HG02970 (cell line): ENCODE measurements at regions not wholly inside any gene's neighbourhood (a gene's known extent, or its start where the extent isn't known, plus 50 kb on each side); places are given as distances from the start of the nearest gene placed in this dataset.

Experiments used
- ATAC-seq: cut with Tn5 transposase; IDR thresholded peaks from one replicate; pipeline ENCODE4 v1.9.1; 2021; ENCODE audit warnings: mild to moderate bottlenecking, moderate library complexity, moderate number of reproducible peaks; ENCODE audit not compliant: unreplicated experiment, low FRiP score

DNA sequence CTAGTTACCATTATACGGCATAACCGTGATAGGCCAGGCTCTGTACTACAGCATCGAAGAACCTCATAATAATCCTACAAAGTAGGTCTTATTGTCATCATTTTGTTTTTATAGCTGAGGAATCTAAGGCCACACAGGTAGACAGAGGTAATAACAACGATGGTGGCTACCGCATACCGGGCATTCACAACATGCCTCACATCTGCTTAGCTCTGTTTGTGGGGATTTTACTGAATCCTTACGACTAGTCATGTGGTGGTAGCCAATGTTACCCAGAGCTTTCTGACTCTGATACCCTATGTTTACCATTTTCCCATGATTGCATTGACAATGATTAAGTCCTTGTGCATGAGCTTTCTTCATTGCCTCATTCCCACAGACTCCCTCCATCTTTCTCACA is 269.4 kb downstream of the TCF7L2 start:
- ATAC-seq = no peak

DNA sequence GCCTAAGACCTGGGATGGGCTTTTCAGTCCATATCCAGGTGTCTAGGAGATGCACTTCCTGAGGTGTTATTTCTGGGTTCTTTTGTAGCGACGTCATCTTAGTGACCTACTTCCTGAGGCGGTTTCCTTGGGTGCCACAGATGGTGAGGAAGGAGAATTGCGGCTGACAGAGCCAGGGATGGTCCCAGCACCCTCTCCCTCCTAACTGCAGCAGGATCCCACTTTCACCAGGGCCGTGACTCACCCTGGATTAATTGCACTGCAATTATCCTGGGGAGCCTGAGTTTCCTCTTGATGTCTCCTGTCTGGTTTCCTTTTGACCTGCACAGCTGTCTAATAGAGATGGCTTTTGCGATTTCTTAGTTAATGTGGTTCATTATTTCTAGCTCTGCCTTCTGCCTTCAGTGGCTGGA is 271.7 kb downstream of the TCF7L2 start:
- ATAC-seq = no peak

DNA sequence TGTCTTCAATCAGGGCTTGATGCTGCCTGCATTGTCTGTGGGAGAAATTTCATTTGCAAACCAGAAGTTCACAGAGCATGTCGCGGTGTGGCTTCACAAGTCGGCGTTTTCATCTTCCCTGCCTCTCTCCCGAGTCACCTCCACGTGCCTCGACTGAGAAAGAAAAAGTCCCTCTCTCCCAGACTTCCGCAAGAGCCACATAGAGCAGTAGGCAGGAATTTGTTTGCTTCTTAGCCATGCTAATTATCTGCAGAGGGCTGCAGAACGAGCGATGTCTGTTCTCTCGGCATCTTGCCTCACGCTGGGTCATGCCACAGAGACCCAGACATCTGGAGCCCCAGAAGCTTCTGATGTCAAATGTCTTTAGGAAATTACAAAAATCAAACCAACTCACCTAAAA is 272.2 kb downstream of the TCF7L2 start:
- no peak for ATAC-seq

DNA sequence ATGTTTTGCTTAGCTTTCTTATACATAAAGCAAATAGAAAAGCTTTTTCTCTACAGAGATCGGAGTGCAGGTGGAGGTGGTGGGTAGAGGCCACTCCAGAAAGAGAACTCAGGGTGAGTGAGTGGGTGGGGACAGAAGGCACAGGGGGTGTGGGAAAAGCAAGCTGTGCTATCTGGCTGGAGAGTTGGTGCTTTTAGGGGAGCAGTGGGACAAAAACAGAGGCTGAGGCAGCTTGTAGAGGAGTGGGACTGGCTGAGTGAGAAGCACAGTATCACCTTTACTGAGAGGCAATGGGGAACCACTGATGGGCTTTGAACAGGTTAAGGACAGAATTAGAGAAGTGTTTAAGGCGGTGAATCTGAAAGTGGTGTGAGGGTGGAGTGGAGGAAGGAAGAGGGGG is 275.3 kb downstream of the TCF7L2 start:
- no peak for ATAC-seq

DNA sequence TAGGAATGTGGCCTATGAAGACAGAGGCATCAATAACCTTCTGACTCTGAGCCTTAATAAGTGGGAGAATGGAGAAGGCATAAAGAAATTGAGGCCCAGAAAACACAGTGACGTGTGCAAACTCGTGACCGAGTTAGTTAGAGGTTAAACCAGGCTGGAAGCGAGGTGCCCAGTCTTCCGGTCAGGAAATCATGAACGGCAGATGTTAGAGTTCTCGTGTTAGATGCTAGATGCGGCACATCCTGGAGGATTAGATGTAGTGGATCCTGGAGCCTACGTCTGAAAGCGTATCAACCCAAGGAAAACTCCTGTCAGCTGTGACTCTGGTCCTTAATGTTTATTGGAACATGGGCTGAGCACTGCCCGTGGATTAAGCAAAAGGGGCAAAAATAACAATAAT is 275.9 kb downstream of the TCF7L2 start:
- ATAC-seq = no peak

DNA sequence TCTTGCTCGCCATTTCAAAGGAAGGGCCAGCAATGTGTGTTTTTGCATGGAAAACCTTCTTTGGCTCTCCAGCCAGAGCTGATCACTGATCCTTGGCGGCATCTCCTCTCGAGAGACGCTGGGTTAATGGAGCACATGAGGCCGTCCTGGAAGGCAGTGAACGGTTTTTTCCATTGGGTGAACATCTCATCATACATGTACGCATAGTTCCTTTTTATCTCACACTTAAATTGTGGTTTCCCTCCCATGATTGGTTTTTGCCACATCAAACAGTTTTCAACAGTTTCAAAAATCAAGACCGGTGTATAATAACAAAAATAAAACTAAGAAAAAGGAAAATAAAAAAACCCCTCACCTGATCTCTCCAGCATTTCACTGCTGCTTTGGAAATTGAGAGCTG is 276.4 kb downstream of the TCF7L2 start:
- ATAC-seq = no peak

DNA sequence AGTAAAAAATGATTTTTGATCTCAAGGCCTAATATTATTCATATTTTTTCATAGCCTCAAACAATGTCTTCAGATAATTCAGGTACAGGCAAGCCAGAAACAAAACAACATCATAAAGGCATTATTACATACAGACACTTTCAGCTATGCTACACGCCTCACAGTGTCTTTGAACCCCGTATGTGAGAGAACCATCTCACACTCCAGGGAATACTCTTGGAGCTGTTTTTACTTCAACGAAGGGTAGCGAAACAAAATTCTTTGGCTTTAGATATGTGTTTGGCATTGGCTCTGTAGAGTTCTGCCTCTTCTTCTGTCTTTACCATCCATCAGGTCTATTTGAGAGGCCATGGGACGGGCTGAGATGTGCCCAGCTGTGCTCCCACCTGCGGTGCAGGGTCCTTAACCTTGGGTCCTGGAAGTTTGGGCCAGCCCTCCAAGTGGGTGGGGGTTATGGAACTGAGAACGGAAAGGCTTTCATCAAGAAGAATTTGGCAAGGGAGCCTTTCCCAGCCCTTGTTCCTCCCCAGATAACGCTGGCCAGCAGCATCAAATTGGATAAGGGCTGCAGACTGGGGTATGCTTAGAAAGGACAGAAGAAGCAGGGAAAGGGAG is 276.9 kb downstream of the TCF7L2 start:
- ATAC-seq = no peak

DNA sequence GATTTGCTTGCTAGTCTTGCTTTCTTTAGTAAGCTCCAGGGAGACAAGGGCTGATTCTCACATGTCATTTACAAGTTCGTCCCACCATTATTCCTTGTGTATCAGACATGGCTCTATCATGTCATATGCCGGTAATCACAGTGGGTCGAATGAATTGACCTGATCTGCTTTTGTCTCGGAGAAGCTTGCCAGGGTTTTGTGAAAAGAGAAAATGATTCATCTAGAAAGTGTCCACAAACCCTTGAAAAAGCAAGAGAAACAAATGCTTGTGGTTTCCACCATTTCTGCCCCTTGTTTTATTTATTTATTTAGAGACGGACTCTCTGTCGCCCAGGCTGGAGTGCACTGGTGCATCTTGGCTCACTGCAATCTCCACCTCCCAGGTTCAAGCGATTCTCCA is 278.5 kb downstream of the TCF7L2 start:
- no peak for ATAC-seq

DNA sequence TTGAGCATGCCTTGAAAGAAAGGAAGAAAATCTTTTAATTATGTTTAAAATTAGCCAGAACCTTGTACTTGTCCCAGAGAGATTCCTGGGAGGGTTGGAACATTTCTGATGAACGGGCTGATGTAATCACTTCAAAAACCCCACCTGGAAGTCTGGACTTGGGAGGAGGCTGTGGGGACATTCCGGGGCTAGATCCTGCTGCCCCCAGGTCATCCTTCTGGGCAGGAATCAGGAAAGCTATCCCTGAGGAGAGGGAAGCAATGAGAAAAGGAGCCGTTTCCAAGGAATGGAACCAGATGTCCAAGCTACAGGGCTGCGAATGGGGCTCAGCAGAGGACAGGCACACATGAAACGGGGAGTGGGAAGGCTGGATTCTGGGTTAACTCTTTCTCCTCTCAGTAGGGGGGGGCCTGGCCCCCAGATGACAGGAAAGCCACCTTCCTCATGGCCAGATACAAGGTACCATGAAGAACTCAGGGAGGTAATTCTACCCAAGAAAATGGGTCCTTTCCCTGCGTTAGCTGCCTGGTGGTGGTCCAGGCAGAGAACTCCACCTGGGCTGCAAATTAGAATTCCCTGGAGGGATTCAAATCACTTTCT is 280.1 kb downstream of the TCF7L2 start:
- ATAC-seq = no peak

DNA sequence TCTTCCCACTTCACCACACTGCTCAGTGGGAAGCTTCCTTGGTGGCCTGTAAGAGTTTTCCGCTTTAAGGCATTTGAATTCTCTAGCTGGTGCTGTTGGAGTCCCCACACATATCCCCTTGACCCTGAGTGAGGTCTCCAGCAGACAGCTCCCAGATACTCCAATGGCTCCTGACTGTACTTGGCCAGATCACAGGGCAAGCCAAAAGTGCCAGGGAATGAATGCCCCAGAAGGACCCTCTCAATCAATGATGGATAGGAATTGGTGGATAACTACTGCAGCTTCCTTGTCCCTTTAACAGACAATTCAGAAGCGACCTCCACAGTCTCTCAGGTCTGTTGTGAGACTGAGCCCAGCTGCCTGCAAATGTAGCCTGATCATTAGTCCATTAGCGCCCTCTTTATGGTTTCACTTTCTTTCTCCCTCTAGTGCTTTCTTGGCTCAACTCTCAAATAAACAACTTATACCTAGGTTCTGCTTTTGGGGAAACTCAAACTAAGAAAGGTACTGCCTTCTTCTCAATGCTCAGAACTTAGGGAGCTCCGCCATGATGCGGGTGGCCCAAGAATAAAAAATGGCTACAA is 283.0 kb downstream of the TCF7L2 start:
- no peak for ATAC-seq

DNA sequence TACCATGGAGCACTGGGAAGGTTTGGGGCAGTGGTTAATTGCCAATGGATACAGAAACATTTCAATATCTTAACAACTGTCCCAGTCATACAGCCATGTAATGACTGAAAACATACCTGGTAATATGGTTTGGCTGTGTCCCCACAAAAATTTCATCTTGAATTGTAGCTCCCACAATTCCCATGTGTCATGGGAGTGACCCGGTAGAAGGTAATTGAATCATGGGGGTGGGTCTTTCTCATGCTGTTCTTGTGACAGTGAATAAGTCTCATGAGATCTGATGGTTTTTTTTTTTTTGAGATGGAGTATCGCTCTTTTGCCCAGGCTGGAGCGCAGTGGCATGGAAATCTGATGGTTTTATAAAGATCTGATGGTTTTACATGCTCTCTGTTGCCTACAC is 284.4 kb downstream of the TCF7L2 start:
- no peak for ATAC-seq

DNA sequence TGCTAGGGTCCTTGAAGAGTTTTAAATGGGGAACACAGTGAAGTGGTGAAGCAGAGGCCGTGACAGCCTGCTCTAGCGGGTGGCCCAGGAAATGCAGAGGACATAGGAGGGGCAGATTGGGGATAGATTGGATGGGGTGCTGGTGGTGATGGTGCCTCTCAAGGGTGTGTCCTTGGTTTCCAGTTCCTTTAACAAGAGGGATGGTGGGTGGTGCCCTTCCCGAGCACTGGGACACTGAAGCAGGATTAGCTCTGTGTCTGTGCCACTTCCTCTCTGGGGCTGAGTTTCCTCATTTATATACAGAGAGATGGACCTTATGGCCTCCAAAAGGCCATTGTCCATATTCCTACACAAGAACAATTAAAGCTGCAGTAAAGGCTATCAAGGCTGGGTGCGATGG is 285.5 kb downstream of the TCF7L2 start:
- ATAC-seq = no peak

DNA sequence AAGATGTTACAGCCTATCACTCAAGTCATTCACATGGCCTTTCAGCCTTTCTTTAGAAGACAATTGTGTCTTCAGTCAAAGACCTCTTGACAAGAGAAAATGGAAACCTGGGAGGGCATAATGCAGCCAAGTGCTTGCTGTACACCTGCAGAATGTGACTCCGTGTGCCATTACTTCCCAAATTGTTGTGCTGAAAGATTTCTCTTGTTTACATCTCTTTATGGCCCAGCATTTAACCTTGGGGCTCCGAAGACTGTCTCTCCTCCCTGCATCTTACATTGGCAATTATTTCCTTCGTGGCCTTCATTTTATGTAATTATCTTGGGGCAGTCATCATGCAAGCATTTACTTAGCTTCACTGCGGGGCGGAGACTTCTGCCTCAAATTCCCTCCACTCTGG is 287.0 kb downstream of the TCF7L2 start:
- ATAC-seq = no peak

DNA sequence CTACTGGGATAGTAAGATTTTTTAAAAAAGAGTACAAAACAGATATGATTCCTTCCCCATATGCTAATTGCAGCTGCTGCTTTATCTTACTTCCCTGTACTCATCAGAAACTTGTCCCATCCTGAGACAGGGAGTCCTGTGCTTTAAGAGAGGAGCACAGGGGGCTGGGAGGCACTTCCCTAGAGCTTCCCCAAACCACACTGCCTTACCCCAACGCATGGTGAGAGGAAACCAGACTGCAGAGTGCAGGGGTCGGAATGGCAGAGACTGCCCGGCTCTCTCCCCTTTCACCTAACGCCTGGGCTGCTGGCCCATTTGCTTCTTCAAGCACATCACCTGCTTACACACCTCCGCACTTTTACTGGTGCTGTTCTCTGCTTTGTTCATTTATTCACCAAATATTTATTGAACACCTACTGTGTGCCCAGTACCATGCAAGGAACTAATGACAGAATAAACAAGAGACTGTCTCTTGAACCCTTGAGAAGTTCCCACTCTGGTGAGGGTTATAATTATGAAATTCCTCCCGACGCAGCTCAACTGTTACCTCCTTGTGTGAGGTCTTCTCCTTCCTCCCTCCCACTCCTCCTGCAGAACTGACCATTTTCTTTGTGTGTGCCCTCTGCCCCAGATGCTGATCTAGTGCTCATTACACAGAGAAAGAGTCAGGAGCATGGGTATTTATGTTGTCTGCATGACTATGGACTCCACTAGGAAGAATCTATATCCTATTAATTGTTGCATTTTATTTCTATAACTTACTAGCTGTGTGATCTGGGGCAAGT is 289.7 kb downstream of the TCF7L2 start:
- ATAC-seq = no peak

DNA sequence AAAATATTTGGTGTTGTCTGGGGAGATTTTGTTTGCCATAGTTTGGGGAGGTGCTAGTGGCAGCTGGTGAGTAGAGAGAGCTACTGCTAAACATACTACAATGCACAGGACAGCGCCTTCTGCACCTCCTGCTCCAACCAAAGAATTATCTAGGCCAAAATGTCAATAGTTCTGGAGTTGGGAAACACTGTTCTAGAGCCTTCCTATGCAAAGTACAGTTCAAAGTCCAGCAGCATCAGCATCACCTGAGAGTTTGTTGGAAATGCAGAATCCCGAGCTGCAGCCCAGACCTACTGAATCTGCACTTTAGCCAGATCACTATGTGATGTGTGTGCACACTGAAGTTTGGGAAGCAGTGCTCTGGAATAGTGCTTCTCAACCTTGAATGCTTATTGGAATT is 290.7 kb downstream of the TCF7L2 start:
- no peak for ATAC-seq

DNA sequence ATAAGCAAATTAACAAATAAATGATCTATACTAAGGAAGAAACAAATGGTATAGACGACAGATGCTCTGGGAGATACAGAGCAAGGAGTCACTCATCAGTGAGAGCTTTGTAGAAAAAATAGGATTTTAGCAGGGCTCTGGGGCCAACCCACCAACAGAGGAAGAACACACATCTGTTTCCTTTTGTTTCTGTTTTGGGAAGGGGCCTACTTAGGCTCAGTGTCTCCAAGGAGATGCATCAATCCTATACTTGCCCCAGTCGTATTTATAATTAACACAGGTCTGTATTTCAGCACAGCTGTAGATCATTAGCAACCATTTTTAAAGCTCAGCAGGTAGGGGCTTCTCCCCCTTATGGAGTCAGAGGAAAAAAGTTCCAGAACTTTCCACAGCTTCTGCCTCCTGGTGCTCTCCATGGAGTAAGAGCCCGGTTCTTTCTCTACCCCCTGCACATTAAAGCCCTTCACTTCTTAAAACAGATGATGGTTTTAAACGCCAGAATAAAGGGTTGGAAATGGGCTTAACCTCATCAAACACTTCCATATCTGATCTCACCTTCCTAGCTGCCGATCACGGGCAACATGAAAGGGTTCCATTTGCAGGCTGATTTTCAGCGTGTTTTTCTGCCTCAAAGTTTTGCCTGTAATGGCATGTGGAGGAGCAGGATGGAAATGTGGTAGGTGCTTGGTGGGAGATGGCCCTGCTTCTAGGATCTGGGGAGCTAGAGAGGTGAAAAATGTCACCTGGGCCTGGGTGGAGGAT is 291.7 kb downstream of the TCF7L2 start:
- no peak for ATAC-seq

DNA sequence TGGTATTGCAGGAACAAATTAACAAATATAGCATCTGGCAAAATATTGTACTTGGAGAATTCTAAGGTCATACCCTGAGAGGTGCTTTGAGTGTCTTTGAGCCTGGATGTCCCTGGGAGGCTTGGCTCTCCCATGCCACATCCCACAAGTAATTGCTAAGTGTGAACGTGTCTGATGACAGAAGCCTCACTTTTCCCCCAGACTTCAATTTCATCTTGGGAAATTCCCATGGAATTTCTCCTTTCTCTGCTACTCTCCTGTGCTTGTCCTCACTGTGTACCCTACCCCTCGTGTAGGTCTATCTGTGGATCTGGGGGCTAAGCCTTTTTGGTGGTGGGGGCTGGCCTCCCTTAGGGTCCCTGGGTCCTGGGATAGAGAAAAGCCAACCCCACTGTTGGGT is 293.3 kb downstream of the TCF7L2 start:
- ATAC-seq = no peak

DNA sequence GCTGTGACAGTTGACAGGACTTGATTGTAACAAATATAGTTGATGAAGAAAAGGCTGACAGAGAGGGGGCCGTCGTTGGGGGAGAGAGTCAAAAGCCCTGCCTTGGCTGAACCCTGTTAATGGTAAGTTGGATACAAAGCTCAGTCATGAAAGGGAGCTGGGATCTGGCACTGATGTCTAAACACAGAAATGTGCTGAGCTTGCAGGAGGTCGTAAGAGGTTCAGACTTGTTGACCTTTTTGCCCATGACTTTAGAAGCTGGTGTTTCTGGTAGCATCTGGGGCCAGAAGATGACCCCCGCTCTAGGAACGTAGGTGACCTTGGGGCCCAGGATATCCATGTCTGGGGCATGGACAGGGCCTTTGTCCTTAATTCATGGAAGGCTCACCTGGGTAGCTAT is 294.7 kb downstream of the TCF7L2 start:
- no peak for ATAC-seq

DNA sequence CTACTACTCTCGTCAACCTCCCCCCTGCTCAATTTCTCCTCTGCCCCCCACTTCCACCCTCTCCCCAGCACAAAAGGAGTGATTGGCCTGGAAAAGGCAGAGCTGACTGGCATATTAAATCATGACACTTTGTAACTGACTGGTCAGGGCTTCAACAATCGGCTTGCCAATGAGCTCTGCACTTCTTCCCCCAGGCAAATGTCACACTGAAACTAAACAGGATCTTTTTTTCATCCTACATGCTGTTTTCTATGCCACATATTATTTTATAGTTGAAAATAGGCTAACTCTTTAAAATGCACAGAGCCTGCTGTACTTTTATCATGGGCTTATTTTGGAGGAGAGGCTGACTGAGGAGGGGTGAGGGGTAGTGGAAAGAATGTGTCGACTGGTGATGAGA is 295.2 kb downstream of the TCF7L2 start:
- no peak for ATAC-seq

DNA sequence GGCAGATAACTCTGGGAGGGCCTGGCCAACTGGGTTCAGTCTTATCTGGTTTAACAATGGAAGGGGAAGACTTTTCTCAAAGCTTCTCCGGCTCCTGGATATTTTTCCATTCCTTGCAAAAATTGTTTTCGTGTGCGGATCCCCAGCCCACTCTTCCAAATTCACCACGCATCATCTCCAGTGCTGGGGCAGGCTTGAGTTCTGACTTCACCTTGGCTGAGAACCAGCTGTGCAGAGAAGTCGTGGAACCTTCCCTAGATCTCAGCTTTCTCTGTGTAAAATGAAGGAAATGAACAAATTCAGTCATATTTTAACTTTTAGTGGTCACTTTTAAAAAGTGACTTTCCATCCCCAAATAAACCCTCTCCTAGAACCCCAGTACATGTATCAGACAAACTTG is 297.0 kb downstream of the TCF7L2 start:
- no peak for ATAC-seq
